ENCODE measurements at regions not wholly inside any gene's neighbourhood (a gene's known extent, or its start where the extent isn't known, plus 50 kb on each side); places are given as distances from the start of the nearest gene placed in this dataset.

- no peak for DNase-seq (ENCODE audit: low spot score)
Observed at GRCh38 chr20:40769677-40770285, 80.7 kb upstream of the MAFB start.

GRCh38 chr20:40770564-40771307 lies 81.7 kb upstream of the MAFB start:
- no peak for DNase-seq (ENCODE audit: low spot score)

- DNase-seq (ENCODE audit: low spot score): no peak
Observed at GRCh38 chr20:40771308-40771610, 82.2 kb upstream of the MAFB start.

GRCh38 chr20:40771848-40772511 lies 82.9 kb upstream of the MAFB start:
- no peak for DNase-seq (ENCODE audit: low spot score)

GRCh38 chr20:40773376-40773775 lies 84.3 kb upstream of the MAFB start:
- no peak for DNase-seq (ENCODE audit: low spot score)

- no peak for DNase-seq (ENCODE audit: low spot score)
Observed at GRCh38 chr20:40774252-40774651, 85.2 kb upstream of the MAFB start.

GRCh38 chr20:40775561-40776146 lies 86.6 kb upstream of the MAFB start:
- DNase-seq (ENCODE audit: low spot score): no peak

- no peak for DNase-seq (ENCODE audit: low spot score)
Observed at GRCh38 chr20:40776466-40777457, 87.7 kb upstream of the MAFB start.

GRCh38 chr20:40777653-40778052 lies 88.6 kb upstream of the MAFB start:
- no peak for DNase-seq (ENCODE audit: low spot score)

- DNase-seq (ENCODE audit: low spot score): no peak
Observed at GRCh38 chr20:40778894-40779496, 90.0 kb upstream of the MAFB start.

- no peak for DNase-seq (ENCODE audit: low spot score)
Observed at GRCh38 chr20:40781327-40782042, 92.4 kb upstream of the MAFB start.

- DNase-seq (ENCODE audit: low spot score): no peak
Observed at GRCh38 chr20:40782043-40782368, 93.0 kb upstream of the MAFB start.

- no peak for DNase-seq (ENCODE audit: low spot score)
Observed at GRCh38 chr20:40785346-40785745, 96.3 kb upstream of the MAFB start.

- no peak for DNase-seq (ENCODE audit: low spot score)
Observed at GRCh38 chr20:40786336-40786735, 97.3 kb upstream of the MAFB start.

GRCh38 chr20:40787941-40788340 lies 98.9 kb upstream of the MAFB start:
- no peak for DNase-seq (ENCODE audit: low spot score)

GRCh38 chr20:40797425-40797824 lies 108.4 kb upstream of the MAFB start:
- no peak for DNase-seq (ENCODE audit: low spot score)

- no peak for DNase-seq (ENCODE audit: low spot score)
Observed at GRCh38 chr20:40798066-40798465, 109.0 kb upstream of the MAFB start.

- DNase-seq (ENCODE audit: low spot score): no peak
Observed at GRCh38 chr20:40802886-40803285, 113.8 kb upstream of the MAFB start.

- no peak for DNase-seq (ENCODE audit: low spot score)
Observed at GRCh38 chr20:40803381-40803780, 114.3 kb upstream of the MAFB start.

GRCh38 chr20:40805592-40805991 lies 116.6 kb upstream of the MAFB start:
- no peak for DNase-seq (ENCODE audit: low spot score)
